Epithelial cell of proximal tubule (primary cell): ENCODE measurements at regions not wholly inside any gene's neighbourhood (a gene's known extent, or its start where the extent isn't known, plus 50 kb on each side); places are given as distances from the start of the nearest gene placed in this dataset.

Experiments
- DNase-seq: peaks from one replicate; pipeline ENCODE4 v3.0.0-alpha.2; 2011; ENCODE audit warnings: low read depth
- H3K4me3 ChIP-seq: 2 replicates; pipeline ENCODE4 v1.5.1; 2011; ENCODE audit warnings: low read depth, mild to moderate bottlenecking, low read length
- CTCF ChIP-seq: conservative IDR thresholded peaks from 2 replicates; pipeline ENCODE4 v1.5.1; 2012; ENCODE audit warnings: low read depth, mild to moderate bottlenecking, low read length

DNA sequence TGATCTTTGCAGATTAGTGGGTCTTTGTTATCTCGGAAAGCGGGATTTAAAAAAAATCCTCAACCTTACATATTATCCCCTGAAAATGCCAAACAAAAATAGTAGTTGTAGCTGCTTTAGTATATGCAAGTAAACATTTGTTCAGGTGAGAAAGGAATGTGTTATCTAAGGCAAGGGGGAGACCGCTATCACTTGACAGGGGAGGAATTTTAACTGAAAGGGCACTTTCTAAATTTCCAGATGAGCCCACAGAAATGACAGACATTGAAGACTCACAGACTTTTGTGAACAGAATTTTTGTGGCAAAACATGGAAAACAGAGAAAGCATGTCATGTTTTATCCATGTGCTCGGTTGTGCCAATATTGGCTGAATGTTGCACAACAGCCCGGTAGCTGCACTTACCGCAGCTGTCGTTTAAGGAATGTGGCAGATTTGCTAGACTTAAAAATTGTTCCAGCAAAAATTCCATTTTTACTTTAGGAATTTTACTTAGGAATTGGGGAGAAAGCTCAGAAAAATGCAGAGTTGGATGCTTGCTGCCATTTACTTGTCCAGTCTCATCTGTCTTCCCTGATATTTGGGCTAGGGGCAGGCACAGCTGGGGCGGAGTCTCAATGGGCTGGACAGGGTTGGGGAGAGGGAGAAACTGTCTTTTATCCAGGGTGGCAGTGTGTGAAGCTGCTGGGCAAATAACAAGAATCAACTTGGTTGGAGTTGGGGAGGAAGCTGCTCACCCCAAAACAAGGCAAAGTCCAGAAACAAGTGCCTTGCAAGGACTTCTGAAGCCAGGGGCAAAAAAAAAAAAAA lies 94.6 kb upstream of the RPS6KA3 start:
- no peak for TF ChIP-seq CTCF
- H3K4me3 ChIP-seq: no peak overlapping the region
- DNase-seq: no peak

GRCh38 chrX:20355187-20355586 lies 88.5 kb upstream of the RPS6KA3 start:
- TF ChIP-seq CTCF: no peak
- DNase-seq: no peak
- H3K4me3 ChIP-seq: no peak overlapping the region

DNA sequence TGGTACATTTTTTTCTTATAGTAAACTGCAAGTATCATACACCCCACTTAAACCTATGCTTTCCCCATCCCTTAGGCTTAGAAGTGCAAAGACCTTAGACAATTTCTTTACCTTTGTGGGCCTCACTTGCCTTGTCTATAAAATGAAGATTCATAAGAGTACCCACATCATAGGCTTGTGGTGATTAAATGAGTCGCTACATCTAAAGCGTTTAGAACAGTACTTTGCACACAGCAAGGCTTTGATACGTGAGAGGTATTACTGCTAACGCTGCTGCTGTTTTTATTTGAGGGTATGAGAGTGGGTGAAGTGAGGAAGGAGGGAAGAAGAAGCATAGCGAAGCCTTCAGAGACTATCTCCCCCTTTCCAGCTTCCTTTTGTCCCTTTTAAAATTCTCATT lies 87.8 kb upstream of the RPS6KA3 start:
- TF ChIP-seq CTCF: no peak
- DNase-seq: no peak
- no peak overlapping the region for H3K4me3 ChIP-seq

DNA sequence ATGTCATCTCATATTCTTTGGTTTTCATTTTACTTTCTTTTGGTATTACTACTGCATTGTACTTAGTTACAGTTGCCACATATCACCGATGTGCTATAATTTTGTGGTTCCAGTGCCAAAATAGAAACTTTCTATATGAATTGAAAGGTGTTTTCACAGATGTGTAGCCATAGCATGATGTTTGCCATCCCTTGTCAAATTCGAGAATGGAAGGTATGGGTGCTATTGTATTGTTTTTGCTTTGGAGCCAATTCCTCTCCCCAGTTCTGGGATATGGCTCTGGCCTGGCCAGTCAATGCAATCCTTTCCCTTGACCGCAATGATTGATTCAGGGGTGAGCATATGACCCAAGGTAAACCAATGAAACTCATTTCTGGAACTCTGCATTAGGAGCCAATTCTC lies 86.2 kb upstream of the RPS6KA3 start:
- no peak for DNase-seq
- H3K4me3 ChIP-seq: no peak overlapping the region
- no peak for TF ChIP-seq CTCF

- no peak for DNase-seq
- H3K4me3 ChIP-seq: no peak overlapping the region
- TF ChIP-seq CTCF: no peak
These were observed 85.8 kb upstream of the RPS6KA3 start for GRCh38 chrX:20352504-20352903.

- no peak for DNase-seq
- no peak overlapping the region for H3K4me3 ChIP-seq
- TF ChIP-seq CTCF: no peak
These were observed 83.9 kb upstream of the RPS6KA3 start for GRCh38 chrX:20350596-20350995.

DNA sequence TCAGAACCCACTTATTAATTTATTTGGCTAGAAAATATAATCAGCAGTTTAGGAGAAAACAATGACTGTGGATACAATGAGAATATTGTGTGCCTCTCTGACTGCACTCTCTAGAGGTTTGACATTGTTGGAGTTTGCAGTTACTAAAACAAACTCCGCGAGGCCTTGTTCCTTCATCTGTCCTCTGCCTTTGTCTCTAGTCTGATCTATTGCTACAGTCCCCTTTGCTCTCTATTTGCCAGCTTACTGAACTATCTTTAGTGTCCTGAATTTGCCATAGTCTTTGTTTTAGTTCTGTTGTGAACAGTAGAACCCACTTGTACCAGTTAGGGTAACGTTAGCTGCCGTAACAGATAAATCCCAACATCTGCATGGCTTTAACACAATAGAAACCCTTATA lies 81.4 kb upstream of the RPS6KA3 start:
- no peak overlapping the region for H3K4me3 ChIP-seq
- no peak for DNase-seq
- TF ChIP-seq CTCF: no peak
